Gastroesophageal sphincter (tissue), 4 donors: ENCODE measurements at regions not wholly inside any gene's neighbourhood (a gene's known extent, or its start where the extent isn't known, plus 50 kb on each side); places are given as distances from the start of the nearest gene placed in this dataset.

Experiments
- ATAC-seq: fragments of 150-250 bp; one replicate; pipeline ENCODE4 v1.9.1; 2016; ENCODE audit warnings: mild to moderate bottlenecking, moderate library complexity
- H3K27ac ChIP-seq, 4 donors: fragments of 200-600 bp; sonication (generic) in 3 of 4; 1 replicate in 3 of 4; 2 replicates in 1 of 4; pipeline ENCODE4 v1.5.1; 2016 to 2019
- H3K27me3 ChIP-seq: fragments of 200-600 bp; sonication (generic); one replicate; pipeline ENCODE4 v1.5.1; 2019
- H3K36me3 ChIP-seq, 2 donors: fragments of 200-600 bp; sonication (generic); one replicate each; pipeline ENCODE4 v1.5.1; 2019; ENCODE audit warnings: control low read depth in 1 of 2
- H3K4me1 ChIP-seq, 3 donors: fragments of 200-600 bp; sonication (generic); 1 replicate in 2 of 3; 2 replicates in 1 of 3; pipeline ENCODE4 v1.5.1; 2016 to 2019; ENCODE audit warnings: control low read depth in 2 of 3
- H3K4me3 ChIP-seq, 2 donors: fragments of 200-600 bp; sonication (generic); one replicate each; pipeline ENCODE4 v1.5.1; 2019; ENCODE audit warnings: mild to moderate bottlenecking in 1 of 2, moderate library complexity in 1 of 2
- H3K9me3 ChIP-seq, 3 donors: fragments of 200-600 bp; sonication (generic); one replicate each; pipeline ENCODE4 v1.5.1; 2017 to 2019; ENCODE audit warnings: control low read depth in 2 of 3
- CTCF ChIP-seq, 4 experiments: fragments of 200-600 bp in 2 of 4; fragments of 450-650 bp in 2 of 4; sonication (generic) in 1 of 4; IDR thresholded peaks; one replicate each; pipeline ENCODE4 v1.5.1; 2017 to 2019; ENCODE audit warnings: antibody characterized with exemption in 4 of 4, mild to moderate bottlenecking in 2 of 4, moderate library complexity in 2 of 4
- EP300 ChIP-seq: sonication (generic); formaldehyde crosslinking; IDR thresholded peaks from one replicate; pipeline ENCODE4 v1.6.1; 2017; ENCODE audit warnings: antibody characterized with exemption, mild to moderate bottlenecking
- POLR2A ChIP-seq, 2 donors: fragments of 450-650 bp; IDR thresholded peaks; one replicate each; pipeline ENCODE4 v1.6.1; 2017; ENCODE audit warnings: antibody characterized with exemption in 2 of 2, mild to moderate bottlenecking in 2 of 2, moderate library complexity in 1 of 2
- POLR2AphosphoS5 ChIP-seq: sonication (generic); formaldehyde crosslinking; IDR thresholded peaks from one replicate; pipeline ENCODE4 v1.6.1; 2017; ENCODE audit warnings: antibody characterized with exemption
- WGBS, 2 donors: methylation state at CpG; one replicate each; pipeline ENCODE4 v1.1.5; 2018; ENCODE audit warnings: low coverage in 1 of 2; 5-methylcytosine and 5-hydroxymethylcytosine counted together

- ATAC-seq: no peak
- no peak for TF ChIP-seq EP300
- no peak for TF ChIP-seq CTCF (IDR thresholded peaks at IDR 0.05)
- no peak for TF ChIP-seq POLR2AphosphoS5
- no peak for TF ChIP-seq POLR2A (IDR thresholded peaks at IDR 0.05)
- H3K27me3 ChIP-seq: no peaks in the 10 kb centered on the region
- H3K27ac ChIP-seq: no peak overlapping the region
- H3K9me3 ChIP-seq: peaks cover 0 to 12% (median 0%) of the 10 kb centered on the region in 3 donors
- H3K36me3 ChIP-seq: no peaks in the 10 kb centered on the region
- 91 to 100% methylated on average over 1 of the region's 1 CpG for WGBS, 2 donors
- H3K4me3 ChIP-seq: no peak overlapping the region
- H3K4me1 ChIP-seq: no peaks in the 10 kb centered on the region
These were observed 695.5 kb downstream of the NYAP2 start for GRCh38 chr2:226095058-226095457.

DNA sequence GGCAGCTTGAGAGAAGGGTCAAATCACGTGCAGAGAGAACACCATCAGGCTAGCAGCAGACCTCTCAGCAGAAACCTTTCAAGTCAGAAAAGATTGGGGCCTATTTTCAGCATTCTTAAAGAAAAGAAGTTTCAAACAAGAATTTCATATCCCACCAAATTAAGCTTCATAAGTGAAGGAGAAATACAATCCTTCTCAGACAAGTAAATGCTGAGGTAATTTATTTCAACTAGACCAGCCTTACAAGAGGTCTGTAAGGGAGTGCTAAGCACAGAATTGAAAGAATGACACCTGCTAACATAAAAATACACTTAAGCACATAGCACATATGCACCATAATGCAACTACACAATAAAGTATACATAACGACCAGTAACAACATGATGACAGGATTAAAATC is 693.9 kb downstream of the NYAP2 start:
- no peak overlapping the region for H3K4me3 ChIP-seq
- H3K9me3 ChIP-seq: peaks cover 0 to 12% (median 0%) of the 10 kb centered on the region in 3 donors
- WGBS, 2 donors: 86 to 87% methylated on average over 2 of the region's 2 CpGs
- H3K36me3 ChIP-seq: no peaks in the 10 kb centered on the region
- no peak for ATAC-seq
- H3K27me3 ChIP-seq: no peaks in the 10 kb centered on the region
- TF ChIP-seq POLR2A (IDR thresholded peaks at IDR 0.05) (no peak), CTCF (IDR thresholded peaks at IDR 0.05) (no peak)
- no peak overlapping the region for H3K27ac ChIP-seq
- H3K4me1 ChIP-seq: no peaks in the 10 kb centered on the region

DNA sequence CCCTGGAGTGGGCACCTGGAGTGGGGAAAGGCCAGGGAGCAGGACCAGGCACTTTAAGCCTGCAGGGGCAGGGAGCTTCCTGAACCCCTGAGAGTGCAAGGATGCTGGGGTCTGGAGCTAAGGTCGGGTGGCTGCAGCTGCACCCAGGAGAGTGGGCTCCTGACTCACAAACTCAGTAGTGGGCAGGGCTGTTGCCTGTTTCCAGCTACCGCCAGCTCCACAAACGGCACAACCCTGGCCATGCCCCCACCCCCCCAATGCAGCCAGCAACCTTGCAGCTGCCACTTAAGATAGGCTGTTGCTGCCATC is 688.8 kb downstream of the NYAP2 start:
- H3K27me3 ChIP-seq: no peaks in the 10 kb centered on the region
- no peak overlapping the region for H3K27ac ChIP-seq
- 80% methylated on average over 1 of the region's 3 CpGs; no CpG with 5 or more reads in 1 of the 2 donors for WGBS, 2 donors
- no peaks in the 10 kb centered on the region for H3K4me1 ChIP-seq
- H3K9me3 ChIP-seq: peaks cover 0 to 4% (median 0%) of the 10 kb centered on the region in 3 donors
- H3K4me3 ChIP-seq: no peak overlapping the region
- TF ChIP-seq CTCF (IDR thresholded peaks at IDR 0.05): no peak
- no peak for TF ChIP-seq POLR2AphosphoS5
- no peak for TF ChIP-seq EP300
- TF ChIP-seq POLR2A (IDR thresholded peaks at IDR 0.05): no peak
- no peaks in the 10 kb centered on the region for H3K36me3 ChIP-seq
- no peak for ATAC-seq

DNA sequence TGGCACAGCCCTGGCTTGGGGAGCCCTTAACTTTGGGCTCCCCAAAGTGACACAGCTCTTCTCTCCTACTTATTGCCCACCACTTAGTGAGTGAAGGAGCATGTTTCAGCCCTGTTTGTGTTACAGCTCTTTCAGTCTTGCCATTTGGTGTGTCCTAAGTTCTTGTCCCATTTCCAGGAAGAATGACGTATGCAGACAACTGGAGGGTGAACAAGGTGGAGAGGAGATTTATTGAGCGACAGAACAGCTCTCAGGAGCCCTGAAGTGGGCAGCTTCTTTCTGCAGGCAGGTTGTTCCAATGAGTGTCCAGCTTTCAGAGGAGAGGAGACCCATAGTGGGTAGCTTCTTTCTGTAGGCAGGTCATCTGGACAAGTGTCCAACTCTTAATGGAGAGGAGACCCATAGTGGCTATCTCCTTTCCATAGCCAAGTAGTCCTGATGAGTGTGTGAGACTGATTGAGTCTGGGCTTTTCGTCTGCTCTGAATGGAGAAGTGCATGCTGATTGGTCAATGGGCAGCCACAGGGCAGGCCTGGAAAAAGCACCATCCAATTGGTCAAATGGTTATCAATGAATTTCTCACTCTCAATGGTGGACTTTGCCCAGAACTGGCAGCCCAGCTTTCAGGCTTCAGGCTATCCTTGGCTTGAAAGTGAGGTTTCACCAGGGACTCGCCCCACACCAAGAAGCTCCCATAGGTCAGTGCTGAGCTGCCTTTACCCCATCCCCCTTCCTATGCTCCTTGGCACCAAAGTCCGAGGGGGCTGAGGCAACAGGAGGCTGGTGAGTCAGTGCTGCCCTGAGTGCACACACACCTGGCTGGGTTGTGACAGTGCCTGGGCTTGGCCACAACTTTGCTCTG is 688.2 kb downstream of the NYAP2 start:
- TF ChIP-seq EP300 (no peak), CTCF (IDR thresholded peaks at IDR 0.05) (no peak), POLR2AphosphoS5 (no peak), POLR2A (IDR thresholded peaks at IDR 0.05) (no peak)
- no peak for ATAC-seq
- Histone ChIP-seq H3K36me3 (no peaks in the 10 kb centered on the region), H3K27ac (no peak overlapping the region), H3K27me3 (no peaks in the 10 kb centered on the region), H3K9me3 (no peaks in the 10 kb centered on the region), H3K4me1 (no peaks in the 10 kb centered on the region), H3K4me3 (no peak overlapping the region)
- WGBS, 2 donors: 80 to 100% methylated on average over 1 of the region's 5 CpGs

- H3K27me3 ChIP-seq: no peaks in the 10 kb centered on the region
- TF ChIP-seq POLR2A (IDR thresholded peaks at IDR 0.05) (no peak), EP300 (no peak), POLR2AphosphoS5 (no peak), CTCF (IDR thresholded peaks at IDR 0.05) (no peak)
- H3K4me3 ChIP-seq: no peak overlapping the region
- H3K27ac ChIP-seq: no peak overlapping the region
- no peak for ATAC-seq
- no peaks in the 10 kb centered on the region for H3K36me3 ChIP-seq
- WGBS, 2 donors: 95 to 100% methylated on average over 2 of the region's 3 CpGs
- no peaks in the 10 kb centered on the region for H3K9me3 ChIP-seq
- no peaks in the 10 kb centered on the region for H3K4me1 ChIP-seq
These were observed 687.5 kb downstream of the NYAP2 start for GRCh38 chr2:226087051-226087450.
